Mesenchymal stem cell (in vitro differentiated cells and primary cell): ENCODE measurements at regions not wholly inside any gene's neighbourhood (a gene's known extent, or its start where the extent isn't known, plus 50 kb on each side); places are given as distances from the start of the nearest gene placed in this dataset.

ENCODE experiments used
- DNase-seq: peaks from one replicate; pipeline ENCODE4 v3.0.0-alpha.2; 2013
- H2AFZ ChIP-seq: one replicate; pipeline ENCODE4 v1.6.1; 2013; ENCODE audit warnings: low read depth, mild to moderate bottlenecking, control low read depth, inconsistent platforms, low read length, moderate library complexity
- H2AK5ac ChIP-seq: 2 replicates; pipeline ENCODE4 v1.6.1; 2013; ENCODE audit warnings: low read length, moderate library complexity, mild to moderate bottlenecking, inconsistent platforms; ENCODE audit not compliant: severe bottlenecking
- H2BK120ac ChIP-seq: one replicate; pipeline ENCODE4 v1.6.1; 2013; ENCODE audit warnings: low read depth, mild to moderate bottlenecking, inconsistent platforms, low read length, moderate library complexity
- H2BK12ac ChIP-seq, 2 experiments: one replicate each; pipeline ENCODE4 v1.6.1; 2013; ENCODE audit warnings: inconsistent platforms in 2 of 2, low read length in 2 of 2, mild to moderate bottlenecking in 2 of 2, moderate library complexity in 2 of 2, control low read depth in 1 of 2
- H2BK15ac ChIP-seq: one replicate; pipeline ENCODE4 v1.6.1; 2013; ENCODE audit warnings: mild to moderate bottlenecking, low read depth, inconsistent platforms; ENCODE audit not compliant: poor library complexity, severe bottlenecking
- H2BK5ac ChIP-seq: 2 replicates; pipeline ENCODE4 v1.6.1; 2013; ENCODE audit warnings: low read depth, mild to moderate bottlenecking, low read length, control low read depth, inconsistent platforms; ENCODE audit not compliant: poor library complexity, severe bottlenecking
- H3K14ac ChIP-seq, 2 experiments: one replicate each; pipeline ENCODE4 v1.6.1; 2013; ENCODE audit warnings: inconsistent platforms in 2 of 2, low read length in 2 of 2, control low read depth in 1 of 2, mild to moderate bottlenecking in 1 of 2, moderate library complexity in 1 of 2
- H3K18ac ChIP-seq, 2 experiments: one replicate each; pipeline ENCODE4 v1.6.1; 2013; ENCODE audit warnings: inconsistent platforms in 2 of 2, low read length in 2 of 2, control low read depth in 1 of 2, low read depth in 1 of 2, mild to moderate bottlenecking in 1 of 2
- H3K23ac ChIP-seq, 2 experiments: one replicate each; pipeline ENCODE4 v1.6.1; 2013; ENCODE audit warnings: inconsistent platforms in 2 of 2, low read length in 2 of 2, mild to moderate bottlenecking in 2 of 2, moderate library complexity in 2 of 2, control low read depth in 1 of 2
- H3K27ac ChIP-seq: 2 replicates; pipeline ENCODE4 v1.5.1; 2013; ENCODE audit warnings: mild to moderate bottlenecking, moderate library complexity, low read length, control low read depth, inconsistent platforms; ENCODE audit not compliant: poor library complexity, severe bottlenecking
- H3K27me3 ChIP-seq, 2 experiments: 2 replicates each; pipeline versions ENCODE4 v1.6.1 to v1.7.0; 2013; ENCODE audit warnings: low read length in 2 of 2, mild to moderate bottlenecking in 2 of 2, moderate library complexity in 2 of 2, control low read depth in 1 of 2, inconsistent platforms in 1 of 2; ENCODE audit not compliant: control insufficient read depth in 1 of 2, insufficient read depth in 1 of 2
- H3K36me3 ChIP-seq, 2 experiments: 2 replicates each; pipeline versions ENCODE4 v1.6.1 to v1.7.0; 2013; ENCODE audit warnings: low read length in 2 of 2, control low read depth in 1 of 2, inconsistent platforms in 1 of 2, low read depth in 1 of 2, mild to moderate bottlenecking in 1 of 2; ENCODE audit not compliant: insufficient read depth in 2 of 2, control insufficient read depth in 1 of 2
- H3K4ac ChIP-seq, 2 experiments: one replicate each; pipeline ENCODE4 v1.6.1; 2013; ENCODE audit warnings: inconsistent platforms in 2 of 2, low read length in 2 of 2, mild to moderate bottlenecking in 2 of 2, moderate library complexity in 2 of 2, control low read depth in 1 of 2, low read depth in 1 of 2
- H3K4me1 ChIP-seq: 2 replicates; pipeline ENCODE4 v1.6.1; 2013; ENCODE audit warnings: low read depth, low read length, control low read depth; ENCODE audit not compliant: control insufficient read depth, insufficient read depth
- H3K4me2 ChIP-seq: 2 replicates; pipeline ENCODE4 v1.6.1; 2013; ENCODE audit warnings: low read length, mild to moderate bottlenecking, inconsistent platforms; ENCODE audit not compliant: poor library complexity, severe bottlenecking
- H3K4me3 ChIP-seq, 2 experiments: 2 replicates each; pipeline versions ENCODE4 v1.5.1 to v1.7.0; 2013; ENCODE audit warnings: low read length in 2 of 2, mild to moderate bottlenecking in 2 of 2, control low read depth in 1 of 2, low read depth in 1 of 2; ENCODE audit not compliant: insufficient read depth in 1 of 2
- H3K79me1 ChIP-seq: replicated peaks from 2 replicates; pipeline ENCODE4 v1.6.1; 2013; ENCODE audit warnings: mild to moderate bottlenecking, control low read depth, low read length, inconsistent platforms; ENCODE audit not compliant: poor library complexity, severe bottlenecking
- H3K9ac ChIP-seq: 2 replicates; pipeline ENCODE4 v1.7.0; 2013; ENCODE audit warnings: mild to moderate bottlenecking, low read length, moderate library complexity
- H3K9me3 ChIP-seq: 2 replicates; pipeline ENCODE4 v1.7.0; 2013; ENCODE audit warnings: mild to moderate bottlenecking, low read length; ENCODE audit not compliant: control insufficient read depth
- H4K8ac ChIP-seq: one replicate; pipeline ENCODE4 v1.6.1; 2013; ENCODE audit warnings: inconsistent platforms, mild to moderate bottlenecking, low read length, moderate library complexity
- H4K91ac ChIP-seq: one replicate; pipeline ENCODE4 v1.6.1; 2013; ENCODE audit warnings: mild to moderate bottlenecking, low read length, inconsistent platforms
- WGBS: methylation state at CpG from one replicate; pipeline ENCODE4 v1.1.7; 2013; ENCODE audit warnings: mixed read lengths; 5-methylcytosine and 5-hydroxymethylcytosine counted together

DNA sequence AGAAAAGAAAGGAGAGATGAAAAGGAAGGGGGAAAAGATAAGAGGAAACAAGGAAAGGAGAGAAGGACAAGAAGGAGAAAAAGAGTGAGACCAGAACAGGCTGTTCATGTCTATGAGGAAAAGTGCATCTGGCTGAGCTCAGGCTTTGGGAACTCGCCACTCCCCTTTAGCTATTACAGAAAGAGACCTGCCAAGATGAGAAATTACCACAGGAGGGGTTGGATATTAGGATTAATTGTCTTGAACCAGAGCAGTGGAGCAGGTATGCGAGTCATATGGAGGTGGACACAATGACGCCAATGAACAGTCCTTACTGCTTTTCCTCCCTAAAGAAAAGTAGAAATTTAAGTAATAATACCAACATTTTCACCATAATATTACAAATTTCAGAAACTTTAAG is 577.0 kb upstream of the ARRDC4 start:
- Histone ChIP-seq H4K91ac (no peak overlapping the region), H3K36me3 (no peaks in the 10 kb centered on the region), H4K8ac (no peak overlapping the region), H3K4me2 (no peak overlapping the region), H3K4me3 (no peak overlapping the region), H2BK5ac (no peak overlapping the region), H2AFZ (no peak overlapping the region), H3K18ac (no peak overlapping the region), H3K27ac (no peak overlapping the region), H3K23ac (no peak overlapping the region), H3K27me3 (no peaks in the 10 kb centered on the region), H2AK5ac (no peak overlapping the region), H2BK12ac (no peak overlapping the region), H3K14ac (no peak overlapping the region), H2BK120ac (no peak overlapping the region), H3K4me1 (no peaks in the 10 kb centered on the region), H3K79me1 (no peaks in the 10 kb centered on the region), H3K4ac (no peak overlapping the region), H3K9ac (no peak overlapping the region), H3K9me3 (peaks cover 41% of the 10 kb centered on the region), H2BK15ac (no peak overlapping the region)
- DNase-seq: no peak
- 60% methylated on average over 1 of the region's 3 CpGs for WGBS

DNA sequence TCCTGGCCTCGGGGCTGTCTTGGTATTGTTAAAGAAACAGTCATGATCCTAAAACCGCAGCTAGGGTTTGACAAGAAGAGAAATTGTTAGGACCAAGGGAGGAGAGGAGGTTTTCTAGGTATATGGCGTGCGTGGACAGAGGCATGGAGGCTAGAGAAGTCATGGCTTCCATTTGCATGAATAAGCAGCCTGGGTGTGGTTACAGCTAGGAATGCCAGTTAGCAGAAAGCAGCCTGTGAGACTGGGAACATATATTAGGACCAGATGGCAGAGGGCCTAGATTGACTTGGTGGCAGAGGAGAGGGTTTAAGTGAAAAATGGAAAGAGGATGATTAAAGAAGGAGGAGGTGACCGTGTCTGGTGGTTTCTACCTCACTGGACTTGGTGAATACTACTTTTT is 573.6 kb upstream of the ARRDC4 start:
- Histone ChIP-seq H2AK5ac (no peak overlapping the region), H3K4me3 (no peak overlapping the region), H3K23ac (no peak overlapping the region), H4K8ac (no peak overlapping the region), H3K18ac (no peak overlapping the region), H2BK15ac (no peak overlapping the region), H3K27me3 (no peaks in the 10 kb centered on the region), H3K9me3 (peaks cover 35% of the 10 kb centered on the region), H4K91ac (no peak overlapping the region), H3K36me3 (no peaks in the 10 kb centered on the region), H3K14ac (no peak overlapping the region), H3K4ac (no peak overlapping the region), H3K9ac (no peak overlapping the region), H2AFZ (no peak overlapping the region), H3K4me2 (no peak overlapping the region), H2BK12ac (no peak overlapping the region), H2BK5ac (no peak overlapping the region), H3K4me1 (no peaks in the 10 kb centered on the region), H3K27ac (no peak overlapping the region), H3K79me1 (no peaks in the 10 kb centered on the region), H2BK120ac (no peak overlapping the region)
- DNase-seq: no peak
- WGBS: 77% methylated on average over 4 of the region's 5 CpGs

DNA sequence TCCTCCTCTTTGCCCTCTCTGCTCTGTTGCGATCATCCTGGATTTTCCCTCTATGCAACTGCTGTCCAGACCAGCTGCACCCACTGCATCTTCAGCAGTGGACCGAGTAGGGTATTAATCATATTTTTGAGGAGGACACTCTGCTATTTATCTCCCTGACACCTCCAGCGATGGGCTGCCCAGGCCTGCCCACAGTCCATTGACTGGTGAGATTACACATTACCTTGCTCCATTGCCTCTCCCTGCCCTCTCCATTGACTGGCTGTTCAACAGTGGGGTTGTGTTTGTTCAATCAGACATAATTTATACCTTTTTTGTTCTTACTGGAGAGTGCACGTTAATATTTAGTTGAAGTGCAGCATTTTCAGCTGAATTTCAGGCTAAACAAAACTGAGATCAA is 559.3 kb upstream of the ARRDC4 start:
- no peaks in the 10 kb centered on the region for H3K79me1 ChIP-seq
- no peak overlapping the region for H2BK12ac ChIP-seq
- DNase-seq: no peak
- H2AK5ac ChIP-seq: no peak overlapping the region
- no peak overlapping the region for H3K4ac ChIP-seq
- no peak overlapping the region for H3K27ac ChIP-seq
- H3K18ac ChIP-seq: no peak overlapping the region
- no peak overlapping the region for H2AFZ ChIP-seq
- no peaks in the 10 kb centered on the region for H3K4me1 ChIP-seq
- H3K23ac ChIP-seq: no peak overlapping the region
- H2BK15ac ChIP-seq: no peak overlapping the region
- no peak overlapping the region for H3K4me2 ChIP-seq
- peaks cover 27% of the 10 kb centered on the region for H3K9me3 ChIP-seq
- WGBS: 100% methylated on average over 2 of the region's 4 CpGs
- H3K4me3 ChIP-seq: no peak overlapping the region
- H3K9ac ChIP-seq: no peak overlapping the region
- H2BK5ac ChIP-seq: no peak overlapping the region
- no peak overlapping the region for H3K14ac ChIP-seq
- no peak overlapping the region for H4K91ac ChIP-seq
- no peak overlapping the region for H4K8ac ChIP-seq
- no peaks in the 10 kb centered on the region for H3K27me3 ChIP-seq
- no peaks in the 10 kb centered on the region for H3K36me3 ChIP-seq
- H2BK120ac ChIP-seq: no peak overlapping the region

DNA sequence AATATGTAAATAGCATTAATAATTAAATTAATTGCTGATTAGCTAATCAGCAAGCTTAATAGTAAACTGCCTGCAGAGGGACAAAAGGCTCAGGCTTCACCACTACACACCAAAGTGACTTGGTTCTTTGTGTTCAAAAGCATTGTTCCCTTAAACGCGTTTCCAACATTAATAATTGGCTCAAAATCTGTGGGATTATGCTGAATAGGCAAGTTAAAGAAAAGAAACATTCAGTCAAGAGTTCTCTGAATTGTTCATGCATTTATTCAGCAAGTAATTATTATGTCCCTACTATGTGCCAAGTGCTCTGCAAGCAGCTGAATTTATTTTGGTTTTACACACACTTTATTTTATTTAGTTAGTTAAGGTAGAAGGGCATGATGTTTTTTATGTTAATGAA is 558.5 kb upstream of the ARRDC4 start:
- Histone ChIP-seq H2BK12ac (no peak overlapping the region), H3K36me3 (no peaks in the 10 kb centered on the region), H3K4me2 (no peak overlapping the region), H4K91ac (no peak overlapping the region), H3K4me3 (no peak overlapping the region), H3K9ac (no peak overlapping the region), H3K9me3 (peaks cover 30% of the 10 kb centered on the region), H3K4ac (no peak overlapping the region), H3K18ac (no peak overlapping the region), H3K4me1 (no peaks in the 10 kb centered on the region), H2BK120ac (no peak overlapping the region), H3K79me1 (no peaks in the 10 kb centered on the region), H2AK5ac (no peak overlapping the region), H3K23ac (no peak overlapping the region), H3K27me3 (no peaks in the 10 kb centered on the region), H3K14ac (no peak overlapping the region), H2BK5ac (no peak overlapping the region), H2BK15ac (no peak overlapping the region), H4K8ac (no peak overlapping the region), H2AFZ (no peak overlapping the region), H3K27ac (no peak overlapping the region)
- 100% methylated on average over 2 of the region's 2 CpGs for WGBS
- no peak for DNase-seq
